ENCODE measurements at regions not wholly inside any gene's neighbourhood (a gene's known extent, or its start where the extent isn't known, plus 50 kb on each side); places are given as distances from the start of the nearest gene placed in this dataset.

DNA sequence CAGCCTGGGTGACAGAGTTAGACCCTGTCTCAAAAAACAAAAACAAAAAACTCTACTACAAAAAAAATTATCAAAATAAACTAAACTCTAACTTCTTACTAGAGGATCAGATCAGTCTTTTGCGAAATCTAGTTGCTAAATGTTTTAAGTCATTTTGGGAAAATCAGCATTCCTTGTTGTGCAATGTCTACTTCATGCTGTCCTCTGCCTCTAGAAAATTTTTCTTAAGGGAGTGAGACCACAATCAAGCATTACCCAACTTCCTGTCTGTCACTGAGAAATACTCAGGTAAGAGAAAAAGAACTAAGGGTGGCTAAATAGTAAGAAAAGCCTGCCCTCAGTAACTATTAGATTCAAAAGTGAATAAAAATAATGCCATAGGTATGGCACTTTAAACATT, 67.2 kb upstream of the FOXD3 start:
- no peak overlapping the region for H3K4me3 ChIP-seq (ENCODE audit: control insufficient read depth, low read depth, low read length)
- TF ChIP-seq, protein P1, sequence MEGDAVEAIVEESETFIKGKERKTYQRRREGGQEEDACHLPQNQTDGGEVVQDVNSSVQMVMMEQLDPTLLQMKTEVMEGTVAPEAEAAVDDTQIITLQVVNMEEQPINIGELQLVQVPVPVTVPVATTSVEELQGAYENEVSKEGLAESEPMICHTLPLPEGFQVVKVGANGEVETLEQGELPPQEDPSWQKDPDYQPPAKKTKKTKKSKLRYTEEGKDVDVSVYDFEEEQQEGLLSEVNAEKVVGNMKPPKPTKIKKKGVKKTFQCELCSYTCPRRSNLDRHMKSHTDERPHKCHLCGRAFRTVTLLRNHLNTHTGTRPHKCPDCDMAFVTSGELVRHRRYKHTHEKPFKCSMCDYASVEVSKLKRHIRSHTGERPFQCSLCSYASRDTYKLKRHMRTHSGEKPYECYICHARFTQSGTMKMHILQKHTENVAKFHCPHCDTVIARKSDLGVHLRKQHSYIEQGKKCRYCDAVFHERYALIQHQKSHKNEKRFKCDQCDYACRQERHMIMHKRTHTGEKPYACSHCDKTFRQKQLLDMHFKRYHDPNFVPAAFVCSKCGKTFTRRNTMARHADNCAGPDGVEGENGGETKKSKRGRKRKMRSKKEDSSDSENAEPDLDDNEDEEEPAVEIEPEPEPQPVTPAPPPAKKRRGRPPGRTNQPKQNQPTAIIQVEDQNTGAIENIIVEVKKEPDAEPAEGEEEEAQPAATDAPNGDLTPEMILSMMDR (IDR thresholded peaks at IDR 0.05; ENCODE audit: control insufficient read depth, insufficient read depth, low read depth, low read length, missing control alignments) = no peak
- no peak for DNase-seq (ENCODE audit: low read depth)

DNA sequence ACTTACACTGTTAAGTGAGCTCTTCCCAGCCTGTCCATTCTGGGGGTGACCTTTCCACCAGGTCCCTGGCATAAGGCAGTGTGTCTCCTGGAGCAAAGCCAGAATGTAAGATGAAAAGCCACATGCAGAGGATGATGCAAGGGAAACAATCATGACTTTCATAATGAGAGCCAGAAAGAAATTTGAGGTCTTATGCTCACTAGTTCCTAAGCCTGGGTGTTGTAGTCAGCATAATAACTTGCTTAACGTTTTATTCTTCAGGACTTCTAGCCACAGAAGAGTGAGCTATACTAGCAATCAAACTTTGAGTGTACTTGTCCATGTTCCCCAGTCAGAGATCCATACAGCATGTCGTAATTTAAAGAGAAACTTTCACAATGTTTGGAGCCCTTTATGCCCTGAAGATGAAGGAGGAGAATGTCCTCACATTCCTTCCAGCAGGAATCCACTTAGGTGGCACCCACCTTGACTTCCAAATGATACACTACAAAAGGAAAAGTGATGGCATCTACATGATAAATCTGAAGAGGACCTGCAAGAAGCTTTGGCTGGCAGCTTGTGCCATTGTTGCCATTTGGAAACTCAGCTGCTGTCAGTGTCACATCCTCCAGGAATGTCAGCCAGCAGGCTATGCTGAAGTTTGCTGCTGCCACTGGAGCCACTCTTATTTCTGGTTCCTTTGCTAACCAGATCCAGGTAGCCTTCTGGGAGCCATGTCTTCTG, 60.5 kb upstream of the FOXD3 start:
- no peak for DNase-seq (ENCODE audit: low read depth)
- H3K4me3 ChIP-seq (ENCODE audit: control insufficient read depth, low read depth, low read length) = no peak overlapping the region
- TF ChIP-seq, protein P1 (IDR thresholded peaks at IDR 0.05; ENCODE audit: control insufficient read depth, insufficient read depth, low read depth, low read length, missing control alignments) = no peak

DNA sequence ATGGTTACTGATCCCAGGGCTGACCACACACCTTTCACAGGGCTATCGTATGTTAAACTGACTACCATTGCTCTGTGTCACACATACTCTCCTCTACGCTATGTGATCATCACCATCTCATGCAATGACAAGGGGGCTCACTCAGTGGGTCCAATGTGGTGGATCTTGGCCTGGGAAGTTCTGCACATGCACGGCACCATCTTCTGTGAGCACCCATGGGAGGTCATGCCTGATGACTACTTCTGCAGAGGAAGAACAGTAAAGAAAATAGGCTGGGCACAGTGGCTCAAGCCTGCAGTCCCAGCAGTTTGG, 60.0 kb upstream of the FOXD3 start:
- no peak overlapping the region for H3K4me3 ChIP-seq (ENCODE audit: control insufficient read depth, low read depth, low read length)
- TF ChIP-seq, protein P1 (IDR thresholded peaks at IDR 0.05; ENCODE audit: control insufficient read depth, insufficient read depth, low read depth, low read length, missing control alignments) = no peak
- no peak for DNase-seq (ENCODE audit: low read depth)

DNA sequence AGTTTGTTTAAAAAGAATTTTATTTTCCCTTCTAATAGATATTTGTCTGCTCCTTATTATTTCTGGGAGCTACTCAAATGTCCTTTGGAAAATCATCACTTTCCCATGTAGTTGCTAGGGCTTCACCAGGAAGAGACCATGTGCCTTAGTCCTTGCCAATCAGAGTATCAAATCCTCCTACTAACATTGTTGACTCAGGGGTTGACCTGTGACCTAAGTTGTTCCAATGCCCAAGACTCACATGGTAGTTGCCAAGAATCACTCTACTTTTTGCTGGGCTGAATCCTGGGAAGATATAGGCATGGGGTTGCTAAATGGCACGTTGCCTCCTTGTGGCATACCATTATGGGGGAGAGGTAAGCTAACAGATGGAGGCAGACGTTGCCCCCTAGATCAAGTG, 58.2 kb upstream of the FOXD3 start:
- DNase-seq (ENCODE audit: low read depth) = no peak
- no peak overlapping the region for H3K4me3 ChIP-seq (ENCODE audit: control insufficient read depth, low read depth, low read length)
- TF ChIP-seq, protein P1 (IDR thresholded peaks at IDR 0.05; ENCODE audit: control insufficient read depth, insufficient read depth, low read depth, low read length, missing control alignments) = no peak

DNA sequence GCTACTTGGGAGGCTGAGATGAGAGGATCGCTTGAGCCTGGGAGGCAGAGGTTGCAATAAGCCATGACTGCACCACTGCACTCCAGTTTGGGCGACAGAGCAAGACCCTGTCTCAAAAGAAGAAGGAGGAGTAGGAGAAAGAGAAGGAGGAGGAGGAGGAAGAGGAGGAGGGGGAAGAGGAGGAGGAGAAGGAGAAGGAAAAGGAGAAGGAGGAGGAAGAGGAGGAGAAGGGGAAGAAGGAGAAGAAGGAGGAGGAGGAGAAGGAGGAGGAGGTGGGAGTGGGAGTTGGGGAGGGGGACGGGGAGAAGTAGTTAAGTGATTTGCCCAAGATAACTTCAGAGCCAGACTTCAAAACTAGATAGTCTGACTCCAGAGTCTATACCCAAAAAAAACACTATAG, 55.5 kb upstream of the FOXD3 start:
- no peak overlapping the region for H3K4me3 ChIP-seq (ENCODE audit: control insufficient read depth, low read depth, low read length)
- TF ChIP-seq, protein P1 (IDR thresholded peaks at IDR 0.05; ENCODE audit: control insufficient read depth, insufficient read depth, low read depth, low read length, missing control alignments) = no peak
- DNase-seq (ENCODE audit: low read depth) = no peak

DNA sequence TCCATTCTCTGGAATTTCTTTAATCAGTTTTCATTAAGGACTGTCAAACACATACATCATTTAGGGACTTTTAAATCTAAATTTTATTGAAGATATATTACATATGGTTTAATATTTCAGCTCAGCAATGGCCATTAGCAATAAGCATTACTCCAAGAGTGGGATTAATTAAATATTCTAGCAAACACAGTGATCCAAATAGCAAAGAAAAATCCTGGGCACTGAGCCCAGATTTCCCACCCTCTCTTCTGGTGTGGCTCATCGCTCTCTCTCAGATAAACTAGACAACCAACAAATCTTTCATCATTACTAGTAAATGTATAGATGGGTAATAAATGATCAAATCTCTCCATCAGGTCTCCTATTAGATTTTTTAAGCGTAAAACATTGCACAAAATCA, 53.5 kb upstream of the FOXD3 start:
- no peak for DNase-seq (ENCODE audit: low read depth)
- TF ChIP-seq, protein P1 (IDR thresholded peaks at IDR 0.05; ENCODE audit: control insufficient read depth, insufficient read depth, low read depth, low read length, missing control alignments) = no peak

DNA sequence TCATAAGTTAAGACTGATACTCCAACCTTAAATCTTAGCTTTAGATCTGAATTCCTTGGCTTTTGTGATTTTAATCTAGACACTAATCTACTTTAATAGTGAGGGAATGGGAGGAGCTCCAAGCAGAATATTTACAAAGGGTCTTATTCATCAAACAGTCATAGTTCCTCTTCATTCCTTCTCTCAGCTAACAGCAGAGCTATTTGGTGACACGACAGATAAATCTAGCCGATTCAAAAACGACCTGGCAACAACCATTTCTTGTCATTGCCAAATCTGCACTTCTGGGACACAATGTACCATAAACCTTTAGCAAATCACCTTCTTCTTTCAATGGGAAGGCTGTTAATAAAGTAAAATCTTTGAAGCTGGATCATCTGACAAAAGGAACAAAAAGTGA, 52.8 kb upstream of the FOXD3 start:
- H3K4me3 ChIP-seq (ENCODE audit: control insufficient read depth, low read depth, low read length) = no peak overlapping the region
- no peak for DNase-seq (ENCODE audit: low read depth)
- TF ChIP-seq, protein P1 (IDR thresholded peaks at IDR 0.05; ENCODE audit: control insufficient read depth, insufficient read depth, low read depth, low read length, missing control alignments) = no peak

More for the DNA sequence above, 53.5 kb upstream of the FOXD3 start:
- no peak overlapping the region for H3K4me3 ChIP-seq (ENCODE audit: control insufficient read depth, low read depth, low read length)
